B cell (primary cell): ENCODE measurements at regions not wholly inside any gene's neighbourhood (a gene's known extent, or its start where the extent isn't known, plus 50 kb on each side); places are given as distances from the start of the nearest gene placed in this dataset.
"Not testable (repeated sequence)": the region's sequence is repeated elsewhere in the genome, so short reads cannot be mapped to it uniquely, and the experiment has no call there.

Experiments used
- ATAC-seq: fragments of 200-7000 bp; cut with Tn5 transposase; one replicate; pipeline ENCODE4 v1.10.0; 2021; ENCODE audit warnings: low read depth, mild to moderate bottlenecking, moderate number of reproducible peaks, moderate library complexity
- CTCF ChIA-PET: fragments of 350-600 bp; sonication (Branson Sonifier 250); formaldehyde crosslinking; loops from one replicate; lab custom pipeline; 2021; ENCODE audit warnings: antibody characterized with exemption, inconsistent platforms; lab: Charles Lee
- POLR2A ChIA-PET: fragments of 350-600 bp; sonication (Branson Sonifier 250); formaldehyde crosslinking; loops from one replicate; lab custom pipeline; 2021; ENCODE audit warnings: antibody characterized with exemption; lab: Charles Lee
- DNase-seq: peaks from one replicate; pipeline ENCODE4 v3.0.0; 2013
- H2AFZ ChIP-seq: 2 replicates; pipeline ENCODE4 v1.6.1; 2012; ENCODE audit warnings: mild to moderate bottlenecking, low read depth, low read length; ENCODE audit not compliant: insufficient read depth, poor library complexity, severe bottlenecking
- H3K27ac ChIP-seq, 2 donors: 1 replicate in 1 of 2; 2 replicates in 1 of 2; pipeline ENCODE4 v1.5.1; 2012 to 2013; ENCODE audit warnings: low read length in 2 of 2, mild to moderate bottlenecking in 2 of 2, moderate library complexity in 1 of 2
- H3K27me3 ChIP-seq, 4 experiments: fragments of 200-600 bp in 1 of 4; sonication (generic) in 1 of 4; replicated peaks in 1 of 4; 1 replicate in 2 of 4; 2 replicates in 2 of 4; pipeline versions ENCODE4 v1.6.1 to v1.7.0; 2013 to 2016; ENCODE audit warnings: low read length in 3 of 4, mild to moderate bottlenecking in 2 of 4, mixed read lengths in 1 of 4, moderate library complexity in 1 of 4; ENCODE audit not compliant: insufficient read depth in 4 of 4, control insufficient read depth in 3 of 4; ENCODE audit errors: control extremely low read depth in 1 of 4
- H3K36me3 ChIP-seq, 2 experiments: replicated peaks in 1 of 2; 1 replicate in 1 of 2; 2 replicates in 1 of 2; pipeline versions ENCODE4 v1.6.1 to v1.7.1; 2013; ENCODE audit warnings: low read length in 1 of 2; ENCODE audit not compliant: insufficient read depth in 2 of 2, control insufficient read depth in 1 of 2; ENCODE audit errors: control extremely low read depth in 1 of 2, extremely low read depth in 1 of 2
- H3K4me1 ChIP-seq, 2 donors: fragments of 200-600 bp in 1 of 2; sonication (generic) in 1 of 2; 1 replicate in 1 of 2; 2 replicates in 1 of 2; pipeline versions ENCODE4 v1.5.1 to v1.6.1; 2013 to 2017; ENCODE audit warnings: low read length in 2 of 2; ENCODE audit not compliant: control insufficient read depth in 2 of 2, insufficient read depth in 2 of 2
- H3K4me2 ChIP-seq: replicated peaks from 2 replicates; pipeline ENCODE3; 2012; ENCODE audit warnings: mild to moderate bottlenecking, low read depth, low read length; ENCODE audit not compliant: poor library complexity, severe bottlenecking
- H3K4me3 ChIP-seq, 5 experiments: fragments of 200-600 bp in 1 of 5; sonication (generic) in 1 of 5; 1 replicate in 3 of 5; 2 replicates in 2 of 5; pipeline versions ENCODE4 v1.5.1 to v1.7.0; 2011 to 2016; ENCODE audit warnings: low read length in 4 of 5, mild to moderate bottlenecking in 4 of 5, low read depth in 2 of 5, control low read depth in 1 of 5, moderate library complexity in 1 of 5; ENCODE audit not compliant: insufficient read depth in 1 of 5; ENCODE audit errors: control extremely low read depth in 1 of 5, extremely low read depth in 1 of 5
- H3K79me2 ChIP-seq: fragments of 200-600 bp; sonication (generic); one replicate; pipeline ENCODE4 v1.6.0; 2016; ENCODE audit warnings: low read length; ENCODE audit not compliant: control insufficient read depth, insufficient read depth
- H3K9ac ChIP-seq: fragments of 200-600 bp; sonication (generic); 2 replicates; pipeline ENCODE4 v1.6.1; 2017; ENCODE audit warnings: mild to moderate bottlenecking, low read length, moderate library complexity
- H3K9me3 ChIP-seq, 3 donors: one replicate each; pipeline versions ENCODE4 v1.6.1 to v1.7.1; 2013; ENCODE audit warnings: low read length in 2 of 3; ENCODE audit not compliant: control insufficient read depth in 2 of 3, insufficient read depth in 1 of 3; ENCODE audit errors: control extremely low read depth in 1 of 3
- H4K20me1 ChIP-seq: 2 replicates; pipeline ENCODE4 v1.6.0; 2012; ENCODE audit warnings: mild to moderate bottlenecking, low read length; ENCODE audit not compliant: insufficient read depth, control insufficient read depth, poor library complexity, severe bottlenecking
- H3K27ac Mint-ChIP-seq: one replicate; pipeline ENCODE4 v1.8.0; 2021; ENCODE audit warnings: mixed read lengths
- H3K27me3 Mint-ChIP-seq: one replicate; pipeline ENCODE4 v1.8.0; 2021; ENCODE audit warnings: mixed read lengths
- H3K4me1 Mint-ChIP-seq: one replicate; pipeline ENCODE4 v1.8.0; 2021; ENCODE audit warnings: mixed read lengths
- H3K4me3 Mint-ChIP-seq: one replicate; pipeline ENCODE4 v1.8.0; 2021; ENCODE audit warnings: mixed read lengths
- H3K9me3 Mint-ChIP-seq: one replicate; pipeline ENCODE4 v1.8.0; 2022; ENCODE audit warnings: mixed read lengths; ENCODE audit not compliant: insufficient read depth
- WGBS: methylation state at CpG from one replicate; pipeline ENCODE4 v1.1.5; 2013; ENCODE audit warnings: missing lambda C conversion rate; ENCODE audit not compliant: insufficient coverage; 5-methylcytosine and 5-hydroxymethylcytosine counted together
- intact Hi-C: fragments of 100-400 bp; cut with micrococcal nuclease; formaldehyde crosslinking; loops from one replicate; pipeline ENCODE4 v1.10.0; 2022

GRCh38 chr2:89026296-89026695 is 334.8 kb downstream of the RPIA start:
- ATAC-seq, H3K27me3 ChIP-seq, POLR2A ChIA-PET, intact Hi-C loops, DNase-seq, H3K4me3 ChIP-seq, H3K27me3 Mint-ChIP-seq, H3K4me3 Mint-ChIP-seq, H3K9me3 Mint-ChIP-seq, H2AFZ ChIP-seq, H3K9ac ChIP-seq, CTCF ChIA-PET, H3K4me2 ChIP-seq, H3K4me1 Mint-ChIP-seq, H3K79me2 ChIP-seq, H3K9me3 ChIP-seq, H3K4me1 ChIP-seq, H3K36me3 ChIP-seq, H3K27ac ChIP-seq, H3K27ac Mint-ChIP-seq, H4K20me1 ChIP-seq: not testable (repeated sequence)
- WGBS, result no CpG with 5 or more reads among the region's 2 CpGs

GRCh38 chr2:89027115-89027514 is 335.6 kb downstream of the RPIA start:
- H2AFZ ChIP-seq, CTCF ChIA-PET, H3K27me3 ChIP-seq, DNase-seq, H3K27ac Mint-ChIP-seq, H3K4me3 Mint-ChIP-seq, H4K20me1 ChIP-seq, H3K4me1 Mint-ChIP-seq, H3K9ac ChIP-seq, H3K27ac ChIP-seq, H3K79me2 ChIP-seq, POLR2A ChIA-PET, H3K36me3 ChIP-seq, H3K9me3 Mint-ChIP-seq, H3K4me1 ChIP-seq, ATAC-seq, intact Hi-C loops, H3K4me2 ChIP-seq, H3K27me3 Mint-ChIP-seq: not testable (repeated sequence)
- Histone ChIP-seq H3K9me3 (peaks cover 0 to 11% (median 0%) of the 10 kb centered on the region in 3 donors), H3K4me3 (peak overlapping the region in 1 of 5 experiments; percentile 9)
- no CpG with 5 or more reads among the region's 2 CpGs for WGBS

GRCh38 chr2:89027536-89027935 is 336.1 kb downstream of the RPIA start:
- H3K27me3 ChIP-seq, intact Hi-C loops, H3K4me1 ChIP-seq, H3K4me2 ChIP-seq, H3K79me2 ChIP-seq, H3K4me1 Mint-ChIP-seq, POLR2A ChIA-PET, ATAC-seq, H3K9ac ChIP-seq, H2AFZ ChIP-seq, H3K36me3 ChIP-seq, H3K27ac ChIP-seq, CTCF ChIA-PET, H4K20me1 ChIP-seq, H3K27me3 Mint-ChIP-seq, H3K9me3 Mint-ChIP-seq: not testable (repeated sequence)
- WGBS, result no CpG with 5 or more reads among the region's 1 CpG
- DNase-seq, result peak; percentile 5
- Histone ChIP-seq H3K9me3 (peaks cover 0 to 11% (median 0%) of the 10 kb centered on the region in 3 donors), H3K4me3 (peak overlapping the region in 1 of 5 experiments; percentile 9)
- peak overlapping the region; percentile 61 for H3K27ac Mint-ChIP-seq
- H3K4me3 Mint-ChIP-seq, result peak overlapping the region; percentile 39

- intact Hi-C loops, H3K79me2 ChIP-seq, H3K9me3 Mint-ChIP-seq, H3K9me3 ChIP-seq, H3K27me3 ChIP-seq, H3K9ac ChIP-seq, H3K36me3 ChIP-seq, H3K27ac ChIP-seq, H3K4me1 ChIP-seq, H2AFZ ChIP-seq, H3K4me2 ChIP-seq, H3K4me3 ChIP-seq, ATAC-seq, H4K20me1 ChIP-seq, H3K27ac Mint-ChIP-seq, DNase-seq, H3K4me1 Mint-ChIP-seq, POLR2A ChIA-PET, H3K27me3 Mint-ChIP-seq: not testable (repeated sequence)
- H3K4me3 Mint-ChIP-seq, result peak overlapping the region; percentile 17
- WGBS, result no CpG with 5 or more reads among the region's 4 CpGs
- CTCF ChIA-PET, result interaction anchor here (0.6 kb wide), 1 partner anchor 110 kb away, joined by 3 read pairs; no protein-coding TSS in a partner anchor
Observed at GRCh38 chr2:89029257-89029656, 337.8 kb downstream of the RPIA start.
